ENCODE measurements at regions not wholly inside any gene's neighbourhood (a gene's known extent, or its start where the extent isn't known, plus 50 kb on each side); places are given as distances from the start of the nearest gene placed in this dataset.

DNA sequence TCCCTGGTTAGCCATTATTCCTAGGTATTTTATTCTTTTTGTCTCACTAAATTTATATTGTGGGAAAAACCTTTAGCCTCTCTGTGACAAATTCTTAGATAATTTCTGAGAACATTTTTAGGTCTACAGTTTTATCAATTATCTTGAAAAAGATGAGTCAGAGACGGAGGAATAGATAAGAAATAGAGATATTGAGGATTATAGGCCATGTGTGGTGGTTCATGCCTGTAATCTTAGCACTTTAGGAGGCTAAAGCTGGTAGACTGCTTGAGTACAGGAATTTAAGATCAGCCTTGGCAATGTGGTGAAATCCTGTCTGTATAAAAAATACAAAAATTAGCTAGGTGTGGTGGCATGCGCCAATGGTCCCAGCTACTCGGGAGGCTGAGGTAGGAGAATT, 960.2 kb downstream of the SQOR start:
- TF ChIP-seq, protein P1, sequence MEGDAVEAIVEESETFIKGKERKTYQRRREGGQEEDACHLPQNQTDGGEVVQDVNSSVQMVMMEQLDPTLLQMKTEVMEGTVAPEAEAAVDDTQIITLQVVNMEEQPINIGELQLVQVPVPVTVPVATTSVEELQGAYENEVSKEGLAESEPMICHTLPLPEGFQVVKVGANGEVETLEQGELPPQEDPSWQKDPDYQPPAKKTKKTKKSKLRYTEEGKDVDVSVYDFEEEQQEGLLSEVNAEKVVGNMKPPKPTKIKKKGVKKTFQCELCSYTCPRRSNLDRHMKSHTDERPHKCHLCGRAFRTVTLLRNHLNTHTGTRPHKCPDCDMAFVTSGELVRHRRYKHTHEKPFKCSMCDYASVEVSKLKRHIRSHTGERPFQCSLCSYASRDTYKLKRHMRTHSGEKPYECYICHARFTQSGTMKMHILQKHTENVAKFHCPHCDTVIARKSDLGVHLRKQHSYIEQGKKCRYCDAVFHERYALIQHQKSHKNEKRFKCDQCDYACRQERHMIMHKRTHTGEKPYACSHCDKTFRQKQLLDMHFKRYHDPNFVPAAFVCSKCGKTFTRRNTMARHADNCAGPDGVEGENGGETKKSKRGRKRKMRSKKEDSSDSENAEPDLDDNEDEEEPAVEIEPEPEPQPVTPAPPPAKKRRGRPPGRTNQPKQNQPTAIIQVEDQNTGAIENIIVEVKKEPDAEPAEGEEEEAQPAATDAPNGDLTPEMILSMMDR (IDR thresholded peaks at IDR 0.05; ENCODE audit: low read length) = no peak
- TF ChIP-seq EZH2 (IDR thresholded peaks at IDR 0.05; ENCODE audit: borderline replicate concordance, low read length) = no peak
